ENCODE measurements at regions not wholly inside any gene's neighbourhood (a gene's known extent, or its start where the extent isn't known, plus 50 kb on each side); places are given as distances from the start of the nearest gene placed in this dataset.

- 97% methylated on average over 3 of the region's 3 CpGs for WGBS
- TF ChIP-seq EP300 (IDR thresholded peaks at IDR 0.05) (no peak), POLR2AphosphoS5 (IDR thresholded peaks at IDR 0.05) (no peak), POLR2A (IDR thresholded peaks at IDR 0.05) (no peak)
- TF ChIP-seq, protein P1, sequence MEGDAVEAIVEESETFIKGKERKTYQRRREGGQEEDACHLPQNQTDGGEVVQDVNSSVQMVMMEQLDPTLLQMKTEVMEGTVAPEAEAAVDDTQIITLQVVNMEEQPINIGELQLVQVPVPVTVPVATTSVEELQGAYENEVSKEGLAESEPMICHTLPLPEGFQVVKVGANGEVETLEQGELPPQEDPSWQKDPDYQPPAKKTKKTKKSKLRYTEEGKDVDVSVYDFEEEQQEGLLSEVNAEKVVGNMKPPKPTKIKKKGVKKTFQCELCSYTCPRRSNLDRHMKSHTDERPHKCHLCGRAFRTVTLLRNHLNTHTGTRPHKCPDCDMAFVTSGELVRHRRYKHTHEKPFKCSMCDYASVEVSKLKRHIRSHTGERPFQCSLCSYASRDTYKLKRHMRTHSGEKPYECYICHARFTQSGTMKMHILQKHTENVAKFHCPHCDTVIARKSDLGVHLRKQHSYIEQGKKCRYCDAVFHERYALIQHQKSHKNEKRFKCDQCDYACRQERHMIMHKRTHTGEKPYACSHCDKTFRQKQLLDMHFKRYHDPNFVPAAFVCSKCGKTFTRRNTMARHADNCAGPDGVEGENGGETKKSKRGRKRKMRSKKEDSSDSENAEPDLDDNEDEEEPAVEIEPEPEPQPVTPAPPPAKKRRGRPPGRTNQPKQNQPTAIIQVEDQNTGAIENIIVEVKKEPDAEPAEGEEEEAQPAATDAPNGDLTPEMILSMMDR (IDR thresholded peaks at IDR 0.05) = no peak
- no peak overlapping the region for H3K27ac ChIP-seq
- H3K4me1 ChIP-seq = no peaks in the 10 kb centered on the region
- no peak for DNase-seq (ENCODE audit: low spot score in 2 of 2)
- no peak overlapping the region for H3K4me3 ChIP-seq
- H3K9me3 ChIP-seq = no peaks in the 10 kb centered on the region
- H3K36me3 ChIP-seq = no peaks in the 10 kb centered on the region
- H3K27me3 ChIP-seq = no peaks in the 10 kb centered on the region
These were observed 588.3 kb downstream of the DNAH5 start for GRCh38 chr5:13356226-13356625.

DNA sequence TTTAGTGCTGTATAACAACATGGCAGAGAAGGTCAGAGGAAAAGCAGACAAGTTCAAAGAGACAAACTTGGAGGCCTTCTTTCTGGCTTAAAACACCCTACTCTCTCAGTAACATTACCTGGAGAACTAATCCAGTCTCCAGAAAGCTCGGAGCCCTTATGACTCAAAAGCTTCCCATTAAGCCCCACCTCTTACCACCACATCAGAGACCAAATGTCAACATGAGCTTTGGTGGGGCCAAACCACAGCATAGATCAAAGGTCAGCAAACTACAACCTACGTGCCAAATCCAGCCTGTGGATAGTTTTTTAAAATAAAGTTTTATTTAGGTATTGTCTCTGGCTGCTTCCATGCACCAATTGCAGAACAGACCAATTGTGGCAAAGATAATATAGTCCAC is 589.9 kb downstream of the DNAH5 start:
- 66% methylated on average over 2 of the region's 2 CpGs for WGBS
- TF ChIP-seq, protein P1 (IDR thresholded peaks at IDR 0.05) = no peak
- TF ChIP-seq POLR2A (IDR thresholded peaks at IDR 0.05) (no peak), POLR2AphosphoS5 (IDR thresholded peaks at IDR 0.05) (no peak), EP300 (IDR thresholded peaks at IDR 0.05) (no peak)
- Histone ChIP-seq H3K4me1 (no peaks in the 10 kb centered on the region), H3K27ac (no peak overlapping the region), H3K27me3 (no peaks in the 10 kb centered on the region), H3K36me3 (no peaks in the 10 kb centered on the region), H3K9me3 (no peaks in the 10 kb centered on the region), H3K4me3 (no peak overlapping the region)
- DNase-seq (ENCODE audit: low spot score in 2 of 2) = no peak

GRCh38 chr5:13350767-13351166 is 593.7 kb downstream of the DNAH5 start:
- Histone ChIP-seq H3K27me3 (no peaks in the 10 kb centered on the region), H3K27ac (no peak overlapping the region), H3K4me1 (no peaks in the 10 kb centered on the region), H3K36me3 (no peaks in the 10 kb centered on the region), H3K4me3 (no peak overlapping the region), H3K9me3 (no peaks in the 10 kb centered on the region)
- no peak for TF ChIP-seq EP300 (IDR thresholded peaks at IDR 0.05)
- no peak for TF ChIP-seq POLR2A (IDR thresholded peaks at IDR 0.05)
- TF ChIP-seq, protein P1 (IDR thresholded peaks at IDR 0.05) = no peak
- TF ChIP-seq POLR2AphosphoS5 (IDR thresholded peaks at IDR 0.05) = no peak
- no peak for DNase-seq (ENCODE audit: low spot score in 2 of 2)
- WGBS = 51% methylated on average over 2 of the region's 2 CpGs

- Histone ChIP-seq H3K27ac (no peak overlapping the region), H3K4me3 (no peak overlapping the region), H3K36me3 (no peaks in the 10 kb centered on the region), H3K4me1 (no peaks in the 10 kb centered on the region), H3K9me3 (no peaks in the 10 kb centered on the region), H3K27me3 (no peaks in the 10 kb centered on the region)
- no peak for DNase-seq (ENCODE audit: low spot score in 2 of 2)
- TF ChIP-seq, protein P1 (IDR thresholded peaks at IDR 0.05) = no peak
- TF ChIP-seq POLR2AphosphoS5 (IDR thresholded peaks at IDR 0.05) (no peak), EP300 (IDR thresholded peaks at IDR 0.05) (no peak), POLR2A (IDR thresholded peaks at IDR 0.05) (no peak)
- 88% methylated on average over 3 of the region's 3 CpGs for WGBS
These were observed 595.9 kb downstream of the DNAH5 start for GRCh38 chr5:13348568-13348967.

GRCh38 chr5:13346401-13346800 is 598.1 kb downstream of the DNAH5 start:
- no peak overlapping the region for H3K27ac ChIP-seq
- no peak for DNase-seq (ENCODE audit: low spot score in 2 of 2)
- H3K4me1 ChIP-seq = no peaks in the 10 kb centered on the region
- H3K9me3 ChIP-seq = no peaks in the 10 kb centered on the region
- no peaks in the 10 kb centered on the region for H3K36me3 ChIP-seq
- no peaks in the 10 kb centered on the region for H3K27me3 ChIP-seq
- TF ChIP-seq, protein P1 (IDR thresholded peaks at IDR 0.05) = no peak
- TF ChIP-seq POLR2AphosphoS5 (IDR thresholded peaks at IDR 0.05) (no peak), EP300 (IDR thresholded peaks at IDR 0.05) (no peak), POLR2A (IDR thresholded peaks at IDR 0.05) (no peak)
- WGBS = 86% methylated on average over 4 of the region's 4 CpGs
- H3K4me3 ChIP-seq = no peak overlapping the region
